DMS53 treated with DMSO at 0.1 percent for 48 hours (cell line): ENCODE measurements at regions not wholly inside any gene's neighbourhood (a gene's known extent, or its start where the extent isn't known, plus 50 kb on each side); places are given as distances from the start of the nearest gene placed in this dataset.

Experiments
- DNase-seq: peaks from one replicate; lab custom pipeline; 2025; ENCODE audit not compliant: unreplicated experiment; lab: John Stamatoyannopoulos, UW

- no peak for DNase-seq
Observed at GRCh38 chr14:36083317-36083716, 93.2 kb downstream of the PTCSC3 start.

GRCh38 chr14:36078080-36078479, 98.4 kb downstream of the PTCSC3 start:
- DNase-seq = no peak

- no peak for DNase-seq
Observed at GRCh38 chr14:36076197-36076596, 100.3 kb downstream of the PTCSC3 start.

GRCh38 chr14:36075203-36075602, 101.3 kb downstream of the PTCSC3 start:
- no peak for DNase-seq

- no peak for DNase-seq
Observed at GRCh38 chr14:36070720-36071043, 105.8 kb downstream of the PTCSC3 start.

- DNase-seq = peak; percentile 62
Observed at GRCh38 chr14:36070031-36070719, 106.3 kb downstream of the PTCSC3 start.

GRCh38 chr14:36069535-36069900, 107.0 kb downstream of the PTCSC3 start:
- peak; percentile 36 for DNase-seq

DNA sequence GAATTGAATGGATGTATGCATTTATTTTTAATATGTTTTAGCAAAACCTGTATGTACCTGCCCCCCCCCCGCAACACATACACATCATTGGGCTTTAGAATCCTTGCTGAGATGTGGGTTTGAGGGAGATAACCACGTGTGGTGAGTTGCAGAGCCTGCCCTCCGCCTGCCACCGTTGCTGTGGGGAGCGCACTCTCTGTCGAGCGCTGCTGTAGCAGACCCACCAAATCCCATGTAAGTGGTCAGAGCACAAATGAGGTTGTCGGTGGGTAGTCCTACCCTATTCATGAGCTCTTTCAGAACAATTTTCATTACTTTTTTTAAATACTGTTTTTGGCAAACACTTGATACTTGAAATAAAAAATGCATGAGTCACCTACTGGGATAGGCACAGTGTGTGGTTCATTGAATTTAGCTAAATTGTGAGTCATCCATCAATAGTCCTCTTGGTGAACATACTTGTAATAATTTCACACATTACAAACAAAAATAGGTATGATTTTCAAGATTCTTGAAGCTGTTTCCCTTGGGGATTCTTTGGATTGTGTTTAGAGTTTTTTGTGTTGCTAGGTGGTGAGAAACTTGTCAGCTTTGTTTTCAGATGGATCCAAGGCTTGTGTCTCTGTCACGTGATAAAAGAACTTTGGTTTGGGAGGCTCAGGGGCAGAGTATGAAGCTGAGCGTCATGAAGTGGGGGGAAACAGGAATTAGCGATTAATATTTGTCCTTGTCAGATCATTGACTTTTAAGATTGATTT, 107.6 kb downstream of the PTCSC3 start:
- no peak for DNase-seq

DNA sequence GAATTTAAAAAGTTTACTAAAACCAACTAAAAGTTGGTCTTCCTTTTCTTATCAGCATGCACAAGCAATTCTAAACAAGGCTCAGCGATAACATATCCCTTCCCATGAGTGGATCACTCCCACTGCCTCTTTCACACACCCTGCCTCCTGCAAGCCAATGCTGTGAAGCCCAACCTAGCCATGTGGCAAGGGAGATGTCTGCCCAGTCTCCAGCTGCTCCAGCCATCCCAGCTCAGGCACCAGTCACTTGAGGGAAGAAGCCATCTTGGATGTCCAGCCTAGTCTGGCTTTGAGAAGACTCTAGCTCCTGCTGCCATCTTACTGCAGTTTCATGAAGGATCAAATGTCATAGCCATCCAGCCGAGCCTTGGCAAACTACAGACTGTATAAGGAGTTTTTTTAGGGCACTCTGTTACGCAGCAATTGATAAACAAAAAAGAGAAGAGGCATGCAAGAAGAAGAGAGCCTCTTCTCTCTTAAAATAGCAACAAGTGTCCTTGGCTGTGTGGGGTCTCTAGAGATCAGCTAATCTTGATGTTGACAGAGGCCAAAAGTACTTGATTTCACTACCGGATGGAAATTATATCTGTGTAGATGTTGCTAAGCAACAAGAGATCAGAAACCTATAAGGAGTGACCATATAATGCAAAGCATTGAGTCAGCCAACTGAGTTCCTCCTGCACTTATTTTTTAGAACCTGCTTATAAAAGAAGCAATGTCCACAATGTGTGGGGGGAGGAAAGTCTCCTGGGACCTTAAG, 108.9 kb downstream of the PTCSC3 start:
- peak; percentile 57 for DNase-seq

GRCh38 chr14:36066636-36067035, 109.9 kb downstream of the PTCSC3 start:
- no peak for DNase-seq

GRCh38 chr14:36065831-36066230, 110.7 kb downstream of the PTCSC3 start:
- no peak for DNase-seq

DNA sequence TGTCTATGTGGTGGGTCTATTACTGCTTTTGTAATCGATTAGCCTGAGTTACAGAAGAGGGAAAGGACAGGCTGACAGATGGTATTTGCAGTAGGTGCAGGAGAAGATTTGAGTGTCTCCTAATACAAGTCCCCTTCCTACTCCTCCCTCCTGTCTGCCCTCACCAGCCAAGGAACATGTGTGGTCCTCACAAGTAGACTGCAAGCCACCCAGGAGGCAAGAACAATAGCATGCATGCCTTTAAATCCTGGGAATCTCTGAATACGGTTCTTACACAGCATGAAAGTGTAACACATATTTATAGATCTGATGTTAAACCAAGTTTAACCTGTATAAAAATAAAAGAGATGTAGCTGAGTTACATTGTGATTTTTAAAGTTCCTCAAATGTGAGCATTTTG, 117.0 kb downstream of the PTCSC3 start:
- DNase-seq = no peak

DNA sequence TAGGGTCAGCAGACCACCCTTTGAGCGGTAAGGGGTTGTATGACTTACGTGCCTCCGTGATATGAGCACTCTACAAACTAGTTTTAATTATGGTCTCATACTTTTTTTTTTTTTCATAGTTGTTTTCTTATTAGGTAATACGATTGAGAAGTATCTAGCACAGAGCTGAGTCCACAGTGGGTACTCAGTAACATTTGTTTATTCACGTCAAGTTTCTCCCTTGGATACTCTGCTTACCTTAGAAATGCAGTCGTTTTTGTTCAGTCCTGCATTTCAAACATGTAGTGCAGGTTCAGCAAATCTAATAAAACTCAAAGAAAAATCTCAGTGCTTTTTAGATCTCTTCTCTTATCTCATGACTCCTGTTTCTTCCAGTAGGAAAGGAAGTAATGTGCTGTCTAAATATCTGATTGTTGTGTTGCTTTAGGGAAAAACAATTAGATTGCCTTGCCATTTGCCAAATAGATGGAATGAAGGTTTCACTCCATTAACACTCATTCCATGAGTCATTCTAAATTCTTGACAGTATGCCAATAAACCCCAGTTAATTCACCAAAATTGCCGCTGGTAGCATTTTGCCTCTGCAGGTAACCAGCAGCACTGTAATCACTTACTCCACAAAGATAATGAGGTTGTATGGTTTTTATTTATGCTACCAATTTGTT, 118.9 kb downstream of the PTCSC3 start:
- DNase-seq = no peak

GRCh38 chr14:36056845-36057244, 119.7 kb downstream of the PTCSC3 start:
- DNase-seq = no peak

- no peak for DNase-seq
Observed at GRCh38 chr14:36055681-36056225, 120.8 kb downstream of the PTCSC3 start.

DNA sequence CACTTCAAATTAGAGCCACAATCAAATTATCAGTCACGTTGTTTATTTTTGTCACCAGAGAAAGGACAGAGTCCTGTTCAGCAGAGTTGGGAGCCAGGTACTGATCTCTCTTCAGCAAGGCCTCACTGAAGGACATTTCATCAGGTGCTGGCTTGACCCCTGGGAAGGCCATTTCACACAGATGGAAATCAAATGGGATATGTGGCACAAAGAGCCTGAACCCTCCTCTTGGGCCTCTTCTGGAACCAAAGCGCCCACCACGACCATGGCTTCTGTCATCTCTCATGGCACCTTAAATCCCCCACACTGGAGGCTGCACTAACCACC, 121.5 kb downstream of the PTCSC3 start:
- no peak for DNase-seq

DNA sequence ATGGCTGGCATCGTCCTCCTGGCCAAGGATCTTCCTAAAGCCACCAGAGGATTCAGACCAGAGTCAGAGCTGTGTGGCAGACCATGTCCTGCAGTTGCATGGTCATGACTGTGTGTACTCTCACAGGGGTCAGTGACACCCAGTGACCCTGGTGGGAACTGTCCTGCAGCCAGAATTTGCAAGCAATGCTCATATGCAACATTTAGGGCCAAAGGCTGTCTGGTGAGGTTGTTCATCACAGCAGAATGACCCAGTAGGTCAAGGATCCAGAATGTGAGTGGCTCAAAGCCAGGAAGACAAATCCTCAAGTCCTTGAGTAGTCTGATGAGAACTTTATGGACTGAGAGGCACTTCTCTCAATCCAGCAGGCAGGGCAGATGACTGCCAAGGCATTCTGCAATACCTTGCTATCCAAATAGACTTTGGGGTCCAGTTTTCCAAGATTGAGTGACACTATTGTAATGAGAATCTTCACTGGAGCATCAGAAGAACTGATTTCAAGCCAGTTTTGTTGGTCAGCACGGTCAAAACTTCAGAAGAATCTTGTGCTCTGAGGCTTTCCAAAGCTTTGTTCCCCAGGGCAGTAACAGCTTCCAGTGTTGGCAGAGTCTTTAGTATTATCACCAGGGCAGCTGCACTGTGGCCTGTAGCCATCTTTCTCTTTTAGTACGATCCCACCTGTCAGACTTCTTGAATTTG, 122.0 kb downstream of the PTCSC3 start:
- no peak for DNase-seq

DNA sequence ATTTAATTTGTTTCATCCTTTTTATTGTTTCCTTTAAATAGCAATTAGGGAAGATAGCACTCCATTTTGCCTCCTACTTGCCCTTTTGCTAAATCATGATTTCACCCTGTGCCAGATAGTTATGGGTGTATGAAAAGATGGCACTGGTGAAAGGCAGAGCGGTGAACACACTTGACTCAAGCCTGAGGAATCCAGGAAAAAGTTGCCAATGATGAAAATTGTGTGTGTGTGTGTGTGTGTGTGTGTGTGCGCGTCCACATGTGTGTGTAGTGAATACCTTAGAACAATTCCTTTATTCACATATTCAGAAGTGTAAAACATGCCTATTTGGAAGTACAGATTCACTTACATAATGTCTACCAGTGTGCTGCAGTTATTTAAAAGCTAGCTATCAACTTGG, 123.8 kb downstream of the PTCSC3 start:
- no peak for DNase-seq

- no peak for DNase-seq
Observed at GRCh38 chr14:36052063-36052462, 124.5 kb downstream of the PTCSC3 start.

- no peak for DNase-seq
Observed at GRCh38 chr14:36048667-36049066, 127.9 kb downstream of the PTCSC3 start.

- DNase-seq = no peak
Observed at GRCh38 chr14:36047912-36048311, 128.6 kb downstream of the PTCSC3 start.
